Epithelial cell of prostate (primary cell): ENCODE measurements at regions not wholly inside any gene's neighbourhood (a gene's known extent, or its start where the extent isn't known, plus 50 kb on each side); places are given as distances from the start of the nearest gene placed in this dataset.

Experiments
- DNase-seq: peaks from one replicate; pipeline ENCODE4 v3.0.0-alpha.2; 2011; ENCODE audit warnings: low read depth, low spot score
- H3K27ac ChIP-seq: fragments of 450-650 bp; 2 replicates; pipeline ENCODE4 v1.5.1; 2017; ENCODE audit warnings: mild to moderate bottlenecking

- DNase-seq = no peak
- no peak overlapping the region for H3K27ac ChIP-seq
Measured at GRCh38 chr2:104473546-104473945, 380.4 kb upstream of the POU3F3 start.

- no peak for DNase-seq
- H3K27ac ChIP-seq = no peak overlapping the region
Measured at GRCh38 chr2:104474716-104475115, 379.2 kb upstream of the POU3F3 start.

- no peak for DNase-seq
Measured at GRCh38 chr2:104476075-104476474, 377.8 kb upstream of the POU3F3 start.

GRCh38 chr2:104476563-104476988, 377.3 kb upstream of the POU3F3 start:
- no peak overlapping the region for H3K27ac ChIP-seq
- no peak for DNase-seq

More at GRCh38 chr2:104476075-104476474, 377.8 kb upstream of the POU3F3 start:
- H3K27ac ChIP-seq = no peak overlapping the region

- no peak for DNase-seq
- H3K27ac ChIP-seq = no peak overlapping the region
Measured at GRCh38 chr2:104481341-104481740, 372.6 kb upstream of the POU3F3 start.

- DNase-seq = no peak
- no peak overlapping the region for H3K27ac ChIP-seq
Measured at GRCh38 chr2:104487366-104487765, 366.5 kb upstream of the POU3F3 start.

- DNase-seq = no peak
- no peak overlapping the region for H3K27ac ChIP-seq
Measured at GRCh38 chr2:104493698-104494097, 360.2 kb upstream of the POU3F3 start.

- no peak for DNase-seq
Measured at GRCh38 chr2:104501342-104501741, 352.6 kb upstream of the POU3F3 start.

GRCh38 chr2:104501929-104502328, 352.0 kb upstream of the POU3F3 start:
- no peak overlapping the region for H3K27ac ChIP-seq
- DNase-seq = no peak

More at GRCh38 chr2:104501342-104501741, 352.6 kb upstream of the POU3F3 start:
- no peak overlapping the region for H3K27ac ChIP-seq

GRCh38 chr2:104502901-104503300, 351.0 kb upstream of the POU3F3 start:
- no peak overlapping the region for H3K27ac ChIP-seq
- no peak for DNase-seq

GRCh38 chr2:104504331-104505073, 349.4 kb upstream of the POU3F3 start:
- no peak overlapping the region for H3K27ac ChIP-seq
- no peak for DNase-seq

- no peak for DNase-seq
- no peak overlapping the region for H3K27ac ChIP-seq
Measured at GRCh38 chr2:104518256-104518655, 335.7 kb upstream of the POU3F3 start.

- no peak overlapping the region for H3K27ac ChIP-seq
- no peak for DNase-seq
Measured at GRCh38 chr2:104521247-104521646, 332.7 kb upstream of the POU3F3 start.

- no peak for DNase-seq
- H3K27ac ChIP-seq = no peak overlapping the region
Measured at GRCh38 chr2:104523921-104524320, 330.0 kb upstream of the POU3F3 start.

- no peak for DNase-seq
- H3K27ac ChIP-seq = no peak overlapping the region
Measured at GRCh38 chr2:104528101-104528500, 325.8 kb upstream of the POU3F3 start.

- no peak overlapping the region for H3K27ac ChIP-seq
- DNase-seq = no peak
Measured at GRCh38 chr2:104531122-104531521, 322.8 kb upstream of the POU3F3 start.

GRCh38 chr2:104537116-104537515, 316.8 kb upstream of the POU3F3 start:
- H3K27ac ChIP-seq = no peak overlapping the region
- DNase-seq = no peak

GRCh38 chr2:104538077-104538476, 315.8 kb upstream of the POU3F3 start:
- no peak for DNase-seq
- no peak overlapping the region for H3K27ac ChIP-seq

- H3K27ac ChIP-seq = no peak overlapping the region
- DNase-seq = no peak
Measured at GRCh38 chr2:104539649-104540048, 314.3 kb upstream of the POU3F3 start.

- no peak for DNase-seq
Measured at GRCh38 chr2:104545055-104545454, 308.9 kb upstream of the POU3F3 start.

GRCh38 chr2:104546537-104546936, 307.4 kb upstream of the POU3F3 start:
- no peak for DNase-seq
- no peak overlapping the region for H3K27ac ChIP-seq

More at GRCh38 chr2:104545055-104545454, 308.9 kb upstream of the POU3F3 start:
- H3K27ac ChIP-seq = no peak overlapping the region

- H3K27ac ChIP-seq = no peak overlapping the region
- no peak for DNase-seq
Measured at GRCh38 chr2:104547221-104547620, 306.7 kb upstream of the POU3F3 start.
